GM12878 (cell line): ENCODE measurements at regions not wholly inside any gene's neighbourhood (a gene's known extent, or its start where the extent isn't known, plus 50 kb on each side); places are given as distances from the start of the nearest gene placed in this dataset.

Experiments
- HDAC6 ChIP-seq: fragments of 200-600 bp; sonication (generic); IDR thresholded peaks from one replicate; pipeline ENCODE4 v1.8.0; 2017; ENCODE audit warnings: antibody characterized with exemption; ENCODE audit not compliant: unreplicated experiment
- IKZF1 ChIP-seq: fragments of 450-650 bp; conservative IDR thresholded peaks from 2 replicates; pipeline ENCODE4 v1.6.1; 2017; ENCODE audit warnings: antibody characterized with exemption, mild to moderate bottlenecking
- PAX8 ChIP-seq: fragments of 450-650 bp; IDR thresholded peaks from 2 replicates; pipeline ENCODE4 v1.6.1; 2017; ENCODE audit warnings: mild to moderate bottlenecking, moderate library complexity
- POLR2A ChIP-seq: IDR thresholded peaks from 2 replicates; pipeline ENCODE4 v1.6.1; 2011; ENCODE audit warnings: low read depth, mild to moderate bottlenecking, low read length
- SMC3 ChIP-seq: IDR thresholded peaks from 2 replicates; pipeline ENCODE4 v1.6.1; 2011; ENCODE audit warnings: low read length, improper control_type of control experiment, borderline replicate concordance
- SREBF2 ChIP-seq: IDR thresholded peaks from 2 replicates; pipeline ENCODE4 v1.6.1; 2012; ENCODE audit warnings: mild to moderate bottlenecking, low read length
- SUPT20H ChIP-seq: IDR thresholded peaks from 2 replicates; pipeline ENCODE4 v1.6.1; 2011; ENCODE audit warnings: low read depth, mild to moderate bottlenecking, low read length, moderate library complexity, borderline replicate concordance; ENCODE audit not compliant: control insufficient read depth
- ZZZ3 ChIP-seq: IDR thresholded peaks from 2 replicates; pipeline ENCODE4 v1.6.1; 2011; ENCODE audit warnings: low read depth; ENCODE audit not compliant: control insufficient read depth, insufficient read length
- TF ChIP-seq, protein P1 (sequence below): fragments of 450-650 bp; IDR thresholded peaks from 2 replicates; pipeline ENCODE4 v1.6.1; 2016; ENCODE audit warnings: mild to moderate bottlenecking
- TF ChIP-seq, protein P2 (sequence below), 3 experiments: IDR thresholded peaks in 2 of 3; conservative IDR thresholded peaks in 1 of 3; 2 replicates each; pipeline ENCODE4 v1.5.1; 2011; ENCODE audit warnings: low read depth in 3 of 3, low read length in 3 of 3, mild to moderate bottlenecking in 3 of 3, control low read depth in 2 of 3, moderate library complexity in 2 of 3, inconsistent platforms in 1 of 3, mixed read lengths in 1 of 3; ENCODE audit not compliant: control insufficient read depth in 2 of 3, insufficient read depth in 1 of 3; ENCODE audit errors: extremely low read depth in 1 of 3
- TF ChIP-seq, protein P3 (sequence below): IDR thresholded peaks from 2 replicates; pipeline ENCODE4 v1.6.1; 2011; ENCODE audit warnings: borderline replicate concordance, low read depth, mild to moderate bottlenecking, moderate library complexity, mixed read lengths, low read length; ENCODE audit not compliant: insufficient read depth; ENCODE audit errors: extremely low read length

DNA sequence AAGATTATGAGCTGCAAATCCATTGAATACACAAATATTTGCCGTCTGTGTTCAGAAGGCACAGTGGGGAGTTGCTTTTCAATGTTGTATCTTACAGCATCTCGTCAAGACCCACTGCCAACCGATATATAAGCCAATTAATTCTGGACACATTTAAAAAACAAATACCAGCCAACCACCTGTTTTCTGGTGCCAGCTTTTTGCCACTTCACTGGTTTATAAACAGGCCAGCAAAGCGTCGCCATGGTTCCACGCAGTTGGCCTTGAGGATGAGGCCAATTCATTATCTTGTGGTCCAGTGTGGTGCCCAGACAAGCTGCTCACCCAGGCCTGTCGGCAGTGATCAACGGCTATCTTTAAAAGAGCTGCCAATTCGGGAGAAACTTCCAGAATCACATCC, 321.0 kb downstream of the TCERG1L start:
- TF ChIP-seq SMC3 = no peak
- TF ChIP-seq, protein P1, sequence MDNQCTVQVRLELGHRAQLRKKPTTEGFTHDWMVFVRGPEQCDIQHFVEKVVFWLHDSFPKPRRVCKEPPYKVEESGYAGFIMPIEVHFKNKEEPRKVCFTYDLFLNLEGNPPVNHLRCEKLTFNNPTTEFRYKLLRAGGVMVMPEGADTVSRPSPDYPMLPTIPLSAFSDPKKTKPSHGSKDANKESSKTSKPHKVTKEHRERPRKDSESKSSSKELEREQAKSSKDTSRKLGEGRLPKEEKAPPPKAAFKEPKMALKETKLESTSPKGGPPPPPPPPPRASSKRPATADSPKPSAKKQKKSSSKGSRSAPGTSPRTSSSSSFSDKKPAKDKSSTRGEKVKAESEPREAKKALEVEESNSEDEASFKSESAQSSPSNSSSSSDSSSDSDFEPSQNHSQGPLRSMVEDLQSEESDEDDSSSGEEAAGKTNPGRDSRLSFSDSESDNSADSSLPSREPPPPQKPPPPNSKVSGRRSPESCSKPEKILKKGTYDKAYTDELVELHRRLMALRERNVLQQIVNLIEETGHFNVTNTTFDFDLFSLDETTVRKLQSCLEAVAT = no peak
- no peak for TF ChIP-seq IKZF1
- TF ChIP-seq PAX8 = no peak
- TF ChIP-seq, protein P2, sequence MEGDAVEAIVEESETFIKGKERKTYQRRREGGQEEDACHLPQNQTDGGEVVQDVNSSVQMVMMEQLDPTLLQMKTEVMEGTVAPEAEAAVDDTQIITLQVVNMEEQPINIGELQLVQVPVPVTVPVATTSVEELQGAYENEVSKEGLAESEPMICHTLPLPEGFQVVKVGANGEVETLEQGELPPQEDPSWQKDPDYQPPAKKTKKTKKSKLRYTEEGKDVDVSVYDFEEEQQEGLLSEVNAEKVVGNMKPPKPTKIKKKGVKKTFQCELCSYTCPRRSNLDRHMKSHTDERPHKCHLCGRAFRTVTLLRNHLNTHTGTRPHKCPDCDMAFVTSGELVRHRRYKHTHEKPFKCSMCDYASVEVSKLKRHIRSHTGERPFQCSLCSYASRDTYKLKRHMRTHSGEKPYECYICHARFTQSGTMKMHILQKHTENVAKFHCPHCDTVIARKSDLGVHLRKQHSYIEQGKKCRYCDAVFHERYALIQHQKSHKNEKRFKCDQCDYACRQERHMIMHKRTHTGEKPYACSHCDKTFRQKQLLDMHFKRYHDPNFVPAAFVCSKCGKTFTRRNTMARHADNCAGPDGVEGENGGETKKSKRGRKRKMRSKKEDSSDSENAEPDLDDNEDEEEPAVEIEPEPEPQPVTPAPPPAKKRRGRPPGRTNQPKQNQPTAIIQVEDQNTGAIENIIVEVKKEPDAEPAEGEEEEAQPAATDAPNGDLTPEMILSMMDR (IDR thresholded peaks at IDR 0.05 in 2 of 3, conservative IDR thresholded peaks at IDR 0.05 in 1 of 3; ENCODE audit: control insufficient read depth in 2 of 3, extremely low read depth in 1 of 3, insufficient read depth in 1 of 3, low read depth in 3 of 3, low read length in 3 of 3) = no peak
- no peak for TF ChIP-seq SUPT20H
- TF ChIP-seq HDAC6 = no peak
- TF ChIP-seq, protein P3, sequence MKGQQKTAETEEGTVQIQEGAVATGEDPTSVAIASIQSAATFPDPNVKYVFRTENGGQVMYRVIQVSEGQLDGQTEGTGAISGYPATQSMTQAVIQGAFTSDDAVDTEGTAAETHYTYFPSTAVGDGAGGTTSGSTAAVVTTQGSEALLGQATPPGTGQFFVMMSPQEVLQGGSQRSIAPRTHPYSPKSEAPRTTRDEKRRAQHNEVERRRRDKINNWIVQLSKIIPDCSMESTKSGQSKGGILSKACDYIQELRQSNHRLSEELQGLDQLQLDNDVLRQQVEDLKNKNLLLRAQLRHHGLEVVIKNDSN = no peak
- TF ChIP-seq ZZZ3 = no peak
- TF ChIP-seq SREBF2 = no peak
- no peak for TF ChIP-seq POLR2A
